GM11168 (cell line): ENCODE measurements at regions not wholly inside any gene's neighbourhood (a gene's known extent, or its start where the extent isn't known, plus 50 kb on each side); places are given as distances from the start of the nearest gene placed in this dataset.

Experiments
- in situ Hi-C: fragments of 300-500 bp; cut with MboI; formaldehyde crosslinking; loops from one replicate; pipeline ENCODE4 v1.12.0; 2022; ENCODE audit warnings: low sequenced_read_pairs; ENCODE audit not compliant: unreplicated experiment

DNA sequence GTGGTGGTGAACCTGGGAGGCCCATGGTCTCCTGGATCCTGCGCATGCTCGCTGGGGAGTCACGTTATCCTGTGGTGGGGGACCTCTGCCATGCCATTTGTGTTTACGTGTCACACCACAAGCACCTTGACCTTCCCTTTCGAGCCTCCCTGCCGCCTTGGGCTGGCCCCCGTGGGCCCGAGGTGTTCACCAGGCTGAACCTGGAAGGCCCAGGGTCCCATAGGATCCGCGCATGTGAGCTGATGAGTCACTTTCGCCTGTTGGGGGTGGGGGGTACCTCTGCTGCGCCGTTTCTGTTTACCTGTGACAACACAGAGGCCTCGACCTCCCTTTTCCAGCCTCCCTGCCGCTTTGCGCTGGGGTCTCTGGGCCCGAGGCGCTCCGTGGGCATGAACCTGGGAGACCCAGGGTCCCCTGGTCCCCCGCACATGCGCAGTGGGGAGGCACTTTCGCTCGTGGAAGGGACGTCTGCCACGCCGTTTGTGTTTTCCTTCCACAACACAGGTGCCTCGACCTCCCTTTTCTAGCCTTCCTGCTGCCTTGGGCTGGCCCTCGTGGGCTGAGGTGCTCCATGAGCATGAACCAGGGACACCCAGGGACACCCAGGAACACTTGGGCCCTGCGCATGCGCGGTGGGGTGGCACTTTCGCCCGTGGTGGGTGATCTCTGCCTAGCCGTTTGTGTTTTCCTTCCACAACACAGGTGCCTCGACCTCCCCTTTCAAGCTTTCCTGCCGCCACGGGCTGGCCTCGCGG lies 334.1 kb downstream of the ALG10 start:
- in situ Hi-C loops = no loop called here

DNA sequence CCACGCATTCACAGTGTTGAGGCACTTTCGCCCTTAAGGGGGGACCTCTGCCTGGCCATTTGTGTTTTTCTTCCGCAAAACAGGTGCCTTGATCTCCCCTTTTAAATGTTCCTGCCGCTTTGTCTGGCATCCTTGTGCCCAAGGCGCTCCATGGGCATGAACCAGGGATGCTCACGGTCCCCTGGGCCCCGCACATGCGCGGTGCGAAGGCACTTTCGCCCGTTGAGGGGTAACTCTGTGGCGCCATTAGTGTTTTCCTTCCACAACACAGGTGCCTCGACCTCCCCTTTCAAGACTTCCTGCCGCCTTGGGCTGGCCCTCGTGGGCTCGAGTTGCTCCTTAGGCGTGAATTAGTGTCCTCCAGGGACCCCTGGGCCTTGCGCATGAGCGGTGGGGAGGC lies 335.5 kb downstream of the ALG10 start:
- in situ Hi-C loops = no loop called here

DNA sequence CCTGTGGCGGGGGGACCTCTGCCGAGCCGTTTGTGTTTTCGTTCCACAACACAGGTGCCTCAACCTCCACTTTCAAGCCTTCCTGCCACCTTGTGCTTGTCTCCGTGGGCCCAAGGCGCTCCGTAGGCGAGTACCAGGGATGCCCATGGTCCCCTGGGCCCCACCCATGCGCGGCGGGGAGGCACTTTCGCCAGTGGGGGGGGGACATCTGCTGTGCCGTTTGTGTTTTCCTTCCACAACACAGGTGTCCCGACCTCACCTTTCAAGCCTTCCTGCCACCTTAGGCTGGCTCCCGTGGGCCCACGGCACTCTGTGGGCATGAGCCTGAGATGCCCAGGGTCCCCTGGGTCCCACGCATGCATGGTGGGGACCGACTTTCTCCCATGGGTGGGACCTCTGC lies 335.9 kb downstream of the ALG10 start:
- in situ Hi-C loops = no loop called here

- in situ Hi-C loops = no loop called here
These were observed 339.5 kb downstream of the ALG10 start for GRCh38 chr12:34361721-34362316.

DNA sequence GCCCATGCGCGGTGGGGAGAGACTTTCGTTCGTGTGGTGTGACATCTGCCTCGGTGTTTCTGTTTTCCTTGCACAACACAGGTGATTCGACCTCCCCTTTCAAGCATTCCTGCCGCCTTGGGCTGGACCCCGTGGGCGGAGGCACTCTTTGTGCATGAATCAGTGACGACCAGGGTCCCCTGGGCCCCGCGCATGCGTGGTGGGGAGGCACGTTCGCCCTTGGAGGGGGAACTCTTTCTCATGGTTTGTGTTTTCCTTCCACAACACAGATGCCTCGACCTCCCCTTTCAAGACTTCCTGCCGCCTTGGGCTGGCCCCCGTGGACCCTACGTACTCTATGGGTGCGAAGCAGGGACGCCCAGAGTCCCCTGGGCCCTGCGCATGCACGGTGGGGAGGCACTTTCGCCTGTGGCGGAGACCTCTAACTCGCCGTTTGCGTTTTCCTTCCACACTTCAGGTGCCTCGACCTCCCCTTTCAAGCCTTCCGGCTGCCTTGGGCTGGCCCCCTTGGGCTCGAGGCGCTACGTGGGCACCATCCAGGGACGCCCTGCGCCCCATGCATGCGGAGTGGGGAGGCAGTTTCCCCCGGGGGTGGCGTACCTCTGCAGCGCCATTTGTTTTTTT lies 340.9 kb downstream of the ALG10 start:
- in situ Hi-C loops = no loop called here

DNA sequence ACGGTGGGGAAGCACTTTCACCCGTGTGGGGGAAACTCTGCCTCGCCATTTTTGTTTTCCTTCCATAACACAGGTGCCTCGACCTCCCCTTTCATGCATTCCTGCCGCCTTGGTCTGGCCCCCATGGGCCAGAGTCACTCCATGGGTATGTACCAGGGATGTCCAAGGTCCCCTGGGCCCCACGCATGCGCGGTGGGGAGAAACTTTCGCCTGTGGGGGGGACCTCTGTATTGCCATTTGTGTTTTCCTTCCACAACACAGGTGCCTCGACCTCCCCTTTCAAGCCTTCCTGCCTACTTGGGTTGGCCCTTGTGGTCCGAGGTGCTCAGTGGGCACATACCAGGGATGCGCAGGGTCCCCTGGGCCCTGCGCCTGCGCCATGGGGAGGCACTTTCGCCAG lies 345.8 kb downstream of the ALG10 start:
- in situ Hi-C loops = no loop called here

- in situ Hi-C loops = no loop called here
These were observed 348.8 kb downstream of the ALG10 start for GRCh38 chr12:34371050-34371449.

DNA sequence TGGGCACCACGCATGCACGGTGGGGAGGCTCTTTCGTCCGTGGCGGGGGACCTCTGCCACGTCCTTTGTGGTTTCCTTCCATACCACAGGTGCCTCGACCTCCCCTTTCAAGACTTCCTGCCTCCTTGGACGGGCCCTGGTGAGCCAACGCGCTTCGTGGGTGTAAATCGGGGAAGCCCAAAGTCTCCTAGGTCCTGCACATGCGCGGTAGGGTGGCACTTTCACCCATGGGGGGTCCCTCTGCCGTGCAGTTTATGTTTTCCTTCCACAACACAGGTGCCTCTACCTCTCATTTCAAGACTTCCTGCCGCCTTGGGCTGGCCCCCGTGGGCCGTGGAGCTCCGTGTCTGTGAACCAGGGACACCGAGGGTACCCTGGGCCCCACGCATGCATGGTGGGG lies 349.7 kb downstream of the ALG10 start:
- in situ Hi-C loops = no loop called here

- in situ Hi-C loops = no loop called here
These were observed 351.6 kb downstream of the ALG10 start for GRCh38 chr12:34373926-34374325.

DNA sequence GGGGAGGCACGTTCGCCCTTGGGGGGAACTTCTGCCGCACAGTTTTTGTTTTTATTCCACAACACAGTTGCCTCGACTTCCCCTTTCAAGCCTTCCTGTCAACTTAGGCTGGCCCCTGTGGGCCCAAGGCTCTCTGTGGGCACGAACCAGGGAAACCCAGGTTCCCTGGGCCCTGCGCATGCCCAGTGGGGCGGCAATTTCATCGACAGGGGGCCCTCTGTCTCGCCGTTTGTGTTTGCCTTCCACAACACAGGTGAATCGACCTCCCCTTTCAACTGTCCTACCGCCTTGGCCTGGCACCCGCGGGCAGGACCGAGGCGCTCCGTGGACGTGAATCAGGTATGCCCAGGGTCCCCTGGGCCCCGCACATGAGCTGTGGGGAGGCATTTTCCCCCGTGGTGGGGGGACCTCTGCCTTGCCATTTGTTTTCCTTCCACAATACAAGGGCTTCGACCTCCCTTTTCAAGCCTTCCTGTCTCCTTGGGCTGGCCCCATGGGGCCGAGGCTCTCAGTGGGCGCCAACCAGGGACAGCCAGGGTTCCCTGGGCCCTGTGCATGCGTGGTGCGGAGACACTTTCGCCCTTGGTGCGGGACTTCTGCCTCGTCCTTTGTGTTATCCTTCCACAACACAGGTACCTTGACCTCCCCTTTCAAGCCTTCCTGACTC lies 354.0 kb downstream of the ALG10 start:
- in situ Hi-C loops = no loop called here

DNA sequence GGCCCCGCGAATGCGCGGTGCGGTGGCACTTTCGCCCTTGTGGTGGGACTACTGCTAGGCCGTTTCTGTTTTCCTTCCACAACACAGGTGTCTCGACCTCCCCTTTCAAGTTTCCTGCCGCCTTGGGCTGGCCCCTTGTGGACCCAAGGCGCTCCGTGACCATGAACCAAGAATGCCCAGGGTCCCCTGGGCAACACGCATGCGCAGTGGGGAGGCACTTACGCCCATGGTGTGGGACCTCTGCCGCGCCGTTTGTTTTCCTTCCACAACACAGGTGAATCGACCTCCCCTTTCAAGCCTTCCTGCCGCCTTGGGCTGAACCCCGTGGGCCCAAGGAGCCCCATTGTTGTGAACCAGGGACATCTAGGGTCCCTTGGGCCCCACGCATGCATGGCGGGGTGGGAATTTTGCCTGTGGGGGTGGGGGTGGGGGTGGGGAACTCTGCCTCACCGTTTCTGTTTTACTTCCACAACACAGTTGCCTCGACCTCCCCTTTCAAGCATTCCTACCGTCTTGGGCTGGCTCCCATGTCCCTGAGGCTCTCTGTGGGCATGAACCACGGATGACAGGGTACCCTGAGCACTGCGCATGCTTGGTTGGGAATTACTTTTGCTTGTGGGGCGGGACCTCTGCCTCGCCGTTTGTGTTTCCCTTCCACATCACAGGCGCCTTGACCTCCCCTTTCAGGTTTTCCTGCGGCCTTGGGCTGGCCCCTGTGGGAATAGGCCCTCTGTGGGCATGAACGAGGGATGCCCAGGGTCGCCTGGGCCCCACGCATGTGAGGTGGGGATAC lies 355.1 kb downstream of the ALG10 start:
- in situ Hi-C loops = no loop called here

DNA sequence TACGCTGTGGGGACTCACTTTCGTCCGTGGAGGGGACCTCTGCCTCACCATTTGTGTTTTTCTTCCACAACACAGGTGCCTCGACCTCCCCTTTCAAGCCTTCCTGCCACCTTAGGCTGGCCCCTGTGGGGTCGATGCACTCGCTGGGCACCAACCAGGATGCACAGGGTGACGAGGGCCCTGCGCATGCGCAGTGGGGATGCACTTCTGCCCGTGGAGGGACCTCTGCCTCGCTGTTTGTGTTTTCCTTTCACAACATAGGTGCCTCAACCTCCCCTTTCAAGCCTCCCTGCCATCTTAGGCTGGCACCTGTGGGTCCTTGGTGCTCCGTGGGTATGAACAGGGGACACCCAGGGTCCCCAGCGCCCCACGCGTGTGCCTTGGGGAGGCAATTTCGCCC lies 356.8 kb downstream of the ALG10 start:
- in situ Hi-C loops = no loop called here

DNA sequence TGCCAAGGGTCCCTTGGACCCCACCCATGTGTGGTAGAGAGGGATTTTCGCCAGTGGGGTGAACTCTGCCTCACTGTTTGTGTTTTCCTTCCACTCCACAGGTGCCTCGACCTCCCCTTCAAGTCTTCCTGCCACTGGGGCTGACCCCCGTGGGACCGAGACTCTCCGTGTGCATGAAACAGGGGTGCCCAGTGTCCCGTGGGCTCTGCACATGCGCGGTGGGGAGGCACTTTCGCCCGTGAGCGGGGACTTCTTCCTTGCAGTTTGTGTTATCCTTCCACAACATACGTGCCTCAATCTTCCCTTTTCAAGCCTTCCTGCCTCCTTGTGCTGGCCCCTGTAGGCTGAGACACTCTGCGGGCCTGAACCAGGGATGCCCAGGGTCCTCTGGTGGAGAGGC lies 362.4 kb downstream of the ALG10 start:
- in situ Hi-C loops = no loop called here

DNA sequence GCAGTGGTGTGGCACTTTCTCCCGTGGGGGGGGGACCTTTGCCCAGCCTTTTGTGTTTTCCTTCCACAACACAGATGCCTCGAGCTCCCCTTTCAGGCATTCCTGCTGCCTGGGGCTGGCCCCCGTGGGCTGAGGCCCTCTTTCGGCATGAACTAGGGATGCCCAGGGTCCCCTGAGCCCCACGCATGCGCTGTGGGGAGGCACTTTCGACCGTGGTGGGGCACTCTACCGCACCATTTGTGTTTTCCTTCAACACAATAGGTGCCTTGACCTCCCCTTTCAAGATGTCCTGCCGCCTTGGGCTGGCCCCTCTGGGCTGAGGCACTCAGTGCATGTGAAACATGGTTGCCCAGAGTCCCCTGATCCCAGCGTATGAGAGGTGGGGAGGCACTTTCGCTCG lies 363.7 kb downstream of the ALG10 start:
- in situ Hi-C loops = no loop called here

GRCh38 chr12:34386621-34387255 lies 364.4 kb downstream of the ALG10 start:
- in situ Hi-C loops = no loop called here

DNA sequence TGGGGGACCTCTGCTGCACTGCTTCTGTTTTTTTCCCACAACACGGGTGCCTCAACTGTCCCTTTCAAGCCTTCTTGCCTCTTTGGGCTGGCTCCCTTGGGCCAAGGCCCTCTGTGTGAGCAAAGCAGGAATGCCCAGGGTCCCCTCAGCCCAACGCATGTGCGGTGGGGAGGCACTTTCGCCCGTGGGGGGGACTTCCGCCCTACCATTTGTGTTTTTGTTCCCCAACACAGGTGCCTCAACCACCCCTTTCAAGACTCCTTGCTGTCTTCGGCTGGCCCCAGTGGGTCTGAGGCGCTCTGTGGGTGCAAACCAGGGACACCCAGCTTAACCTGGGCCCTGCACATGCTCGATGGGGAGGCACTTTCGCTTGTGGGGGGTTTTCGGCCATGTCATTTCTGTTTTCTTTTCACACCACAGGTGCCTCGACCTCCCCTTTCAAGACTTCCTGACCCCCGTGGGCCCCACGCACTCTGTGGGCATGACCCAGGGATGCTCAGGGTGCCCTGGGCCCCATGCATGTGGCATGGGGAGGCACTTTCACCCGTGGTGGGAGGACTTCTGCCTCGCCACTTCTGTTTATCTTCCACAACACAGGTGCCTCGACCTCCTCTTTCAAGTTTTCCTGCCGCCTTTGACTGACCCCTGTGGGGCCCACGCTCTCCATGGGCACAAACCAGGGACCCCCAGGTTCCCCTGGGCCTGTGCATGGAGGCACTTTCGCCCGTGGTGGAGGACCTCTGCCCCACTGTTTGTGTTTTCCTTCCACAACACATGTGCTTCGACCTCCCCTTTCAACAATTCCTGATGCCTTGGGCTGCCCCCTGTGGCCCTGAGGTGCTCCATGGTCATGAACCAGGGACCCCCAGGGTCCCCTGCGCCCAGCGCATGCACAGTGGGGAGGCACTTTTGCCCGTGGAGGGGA lies 365.7 kb downstream of the ALG10 start:
- in situ Hi-C loops = no loop called here

DNA sequence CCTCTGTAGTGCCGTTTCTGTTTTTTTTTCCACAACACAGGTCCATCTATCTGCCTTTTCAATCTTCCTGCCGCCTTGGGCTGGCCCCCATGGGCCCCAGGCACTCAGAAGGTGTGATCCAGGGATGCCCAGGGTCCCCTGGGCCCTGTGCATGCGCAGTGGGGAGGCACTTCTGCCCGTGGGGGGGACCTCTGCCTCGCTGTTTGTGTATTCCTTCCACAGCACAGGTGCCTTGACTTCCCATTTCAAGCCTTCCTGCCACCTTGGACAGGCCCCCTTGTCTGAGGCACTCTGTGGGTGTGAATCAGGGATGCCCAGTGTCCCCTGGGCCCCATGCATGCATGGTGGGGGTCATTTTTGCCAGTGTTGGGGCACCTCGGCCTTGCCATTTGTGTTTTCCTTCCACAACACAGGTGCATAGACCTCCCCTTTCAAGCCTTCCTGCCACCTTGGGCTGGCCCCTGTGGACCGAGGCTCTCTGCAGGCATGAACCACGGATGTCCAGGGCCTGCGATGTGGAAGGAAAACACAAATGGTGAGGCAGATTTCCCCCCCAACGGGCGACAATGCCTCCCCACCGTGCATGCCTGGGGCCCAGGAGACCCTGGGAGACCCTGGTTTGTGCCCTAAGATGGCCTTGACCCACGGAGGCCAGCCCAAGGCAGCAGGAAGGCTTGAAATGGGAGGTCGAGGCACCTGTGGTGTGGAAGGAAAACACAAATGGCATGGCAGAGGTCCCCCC lies 366.5 kb downstream of the ALG10 start:
- in situ Hi-C loops = no loop called here
